IPS-15b (cell line): ENCODE measurements at regions not wholly inside any gene's neighbourhood (a gene's known extent, or its start where the extent isn't known, plus 50 kb on each side); places are given as distances from the start of the nearest gene placed in this dataset.

Source experiments
- H3K27me3 ChIP-seq: one replicate; pipeline ENCODE4 v1.6.1; 2013; ENCODE audit warnings: low read length; ENCODE audit not compliant: control insufficient read depth, insufficient read depth
- H3K36me3 ChIP-seq: one replicate; pipeline ENCODE4 v1.6.1; 2013; ENCODE audit warnings: low read length; ENCODE audit not compliant: control insufficient read depth, insufficient read depth
- H3K4me1 ChIP-seq: one replicate; pipeline ENCODE4 v1.6.1; 2013; ENCODE audit warnings: mild to moderate bottlenecking, low read length; ENCODE audit not compliant: control insufficient read depth, insufficient read depth
- H3K4me3 ChIP-seq: one replicate; pipeline ENCODE4 v1.5.1; 2013; ENCODE audit warnings: low read depth, low read length
- H3K9ac ChIP-seq: one replicate; pipeline ENCODE4 v1.6.1; 2013; ENCODE audit warnings: low read depth, mild to moderate bottlenecking, low read length
- H3K9me3 ChIP-seq: one replicate; pipeline ENCODE4 v1.6.1; 2013; ENCODE audit warnings: mild to moderate bottlenecking, low read length; ENCODE audit not compliant: control insufficient read depth, insufficient read depth

DNA sequence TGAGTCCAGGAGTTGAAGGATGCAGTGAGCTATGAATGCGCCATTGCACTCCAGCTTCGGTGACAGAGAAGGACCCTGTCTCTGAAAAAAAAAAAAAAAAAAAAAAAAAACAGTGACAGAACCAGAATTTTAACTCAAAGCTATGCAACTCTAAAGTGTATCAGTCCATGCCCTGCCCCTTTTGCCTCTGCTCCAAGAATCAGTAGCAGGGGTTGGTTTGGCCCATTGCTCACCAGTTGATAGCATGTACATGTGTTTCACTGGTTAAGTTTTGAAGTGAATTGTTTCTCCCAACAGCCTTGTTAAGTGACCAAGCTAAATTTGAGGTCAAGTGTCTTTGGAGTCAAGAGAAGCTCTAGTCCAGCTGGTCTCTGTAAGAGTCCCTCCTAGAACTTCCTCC, 245.9 kb downstream of the PLPP3 start:
- peaks cover 6% of the 10 kb centered on the region for H3K4me1 ChIP-seq
- no peak overlapping the region for H3K4me3 ChIP-seq
- H3K27me3 ChIP-seq: no peaks in the 10 kb centered on the region
- no peaks in the 10 kb centered on the region for H3K9me3 ChIP-seq
- no peak overlapping the region for H3K9ac ChIP-seq
- no peaks in the 10 kb centered on the region for H3K36me3 ChIP-seq

DNA sequence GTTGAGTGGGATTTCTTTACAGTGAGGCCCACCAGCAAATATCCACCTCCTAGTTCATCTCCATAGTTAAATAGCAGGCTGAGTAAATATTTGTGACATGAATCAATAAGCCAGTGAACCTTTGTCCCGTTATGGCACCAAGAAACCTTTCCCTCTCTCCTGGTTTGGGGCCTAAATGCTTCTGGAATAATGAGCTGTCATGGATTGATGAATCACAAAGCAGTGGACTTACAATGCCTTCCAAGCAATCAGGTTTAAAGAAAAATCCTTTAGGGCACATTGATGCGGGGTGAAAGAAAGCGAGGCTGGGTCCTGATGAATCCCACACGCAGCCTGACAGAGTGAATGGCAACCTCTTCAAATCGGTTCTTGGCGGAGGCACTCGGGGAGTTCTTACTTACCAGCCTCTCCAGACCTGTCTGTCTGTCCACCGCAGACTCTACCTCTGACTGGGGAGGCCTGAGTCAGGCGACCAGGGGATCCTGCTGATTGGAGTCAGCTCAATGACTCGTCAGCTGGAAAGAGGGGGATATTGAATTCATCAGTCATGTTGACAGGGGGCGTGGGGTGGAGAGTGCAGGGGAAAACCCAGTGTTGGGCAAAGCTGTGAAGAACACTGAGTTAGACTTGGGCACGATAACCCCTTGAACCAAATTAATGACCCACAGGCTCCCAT, 247.3 kb downstream of the PLPP3 start:
- H3K4me3 ChIP-seq: no peak overlapping the region

DNA sequence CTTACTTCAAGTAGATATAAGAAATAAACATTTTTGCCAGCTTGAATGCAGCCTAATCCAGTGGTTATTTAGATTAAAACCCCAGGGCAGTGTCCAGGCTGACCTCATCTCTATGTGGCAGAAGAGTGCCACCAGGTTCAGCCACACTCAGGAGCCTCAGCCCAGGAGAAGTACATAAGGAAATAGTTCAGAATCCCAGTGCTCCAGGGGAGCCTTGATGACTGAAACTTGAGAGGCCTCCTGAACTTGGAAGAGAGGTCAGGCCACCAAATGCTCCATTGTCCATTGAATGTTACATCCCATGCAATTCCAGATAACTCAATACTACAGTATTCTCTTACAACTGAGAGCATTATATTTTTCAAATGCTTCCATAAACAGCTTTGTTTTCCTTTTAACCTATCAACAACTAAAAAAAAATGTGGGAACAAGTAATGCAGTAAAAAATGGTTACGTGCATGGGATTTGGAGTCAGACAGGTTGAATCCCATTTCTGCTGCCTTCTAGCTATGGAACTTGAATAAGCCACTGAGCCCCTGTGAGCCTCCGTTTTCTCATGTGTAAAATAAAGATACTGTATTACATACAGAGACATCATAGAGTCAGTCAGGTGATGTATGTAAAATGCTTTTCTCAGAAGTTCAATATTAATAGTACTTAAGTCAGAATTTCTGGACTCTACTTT, 248.0 kb downstream of the PLPP3 start:
- no peak overlapping the region for H3K9ac ChIP-seq
- no peaks in the 10 kb centered on the region for H3K9me3 ChIP-seq
- no peaks in the 10 kb centered on the region for H3K36me3 ChIP-seq
- no peak overlapping the region for H3K4me3 ChIP-seq
- no peaks in the 10 kb centered on the region for H3K27me3 ChIP-seq
- peaks cover 6% of the 10 kb centered on the region for H3K4me1 ChIP-seq

More for the DNA sequence above, 247.3 kb downstream of the PLPP3 start:
- Histone ChIP-seq H3K4me1 (peaks cover 6% of the 10 kb centered on the region), H3K9ac (no peak overlapping the region), H3K36me3 (no peaks in the 10 kb centered on the region), H3K27me3 (no peaks in the 10 kb centered on the region), H3K9me3 (no peaks in the 10 kb centered on the region)

DNA sequence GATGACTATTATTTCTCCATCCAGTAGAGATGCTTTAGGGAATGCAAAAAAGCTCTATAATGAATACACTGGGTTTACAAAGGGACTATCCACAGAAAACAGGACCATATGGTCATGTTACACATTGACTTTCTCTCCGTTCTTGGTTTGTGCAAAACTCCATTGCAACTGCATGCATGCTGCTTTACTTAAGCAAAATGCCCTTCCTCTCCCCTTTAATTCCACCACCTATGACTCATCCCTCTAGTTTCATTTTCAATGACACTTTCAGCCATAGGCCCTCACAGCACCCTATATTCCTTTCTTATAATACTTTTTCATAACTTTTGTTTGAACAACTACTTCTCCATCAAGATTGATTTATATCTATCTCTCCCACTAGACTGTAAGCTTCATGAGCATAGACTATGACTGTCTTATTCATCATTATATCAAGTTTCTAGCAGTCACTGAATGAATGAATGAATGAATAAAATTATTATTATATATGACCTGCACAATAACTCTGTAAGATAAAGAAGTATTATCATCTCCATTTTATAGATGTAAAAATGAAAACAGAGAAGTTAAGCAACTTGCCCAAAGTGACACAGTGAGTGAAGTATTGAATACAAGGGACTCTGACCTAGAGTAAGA, 248.9 kb downstream of the PLPP3 start:
- Histone ChIP-seq H3K9ac (no peak overlapping the region), H3K4me1 (peaks cover 6% of the 10 kb centered on the region)

DNA sequence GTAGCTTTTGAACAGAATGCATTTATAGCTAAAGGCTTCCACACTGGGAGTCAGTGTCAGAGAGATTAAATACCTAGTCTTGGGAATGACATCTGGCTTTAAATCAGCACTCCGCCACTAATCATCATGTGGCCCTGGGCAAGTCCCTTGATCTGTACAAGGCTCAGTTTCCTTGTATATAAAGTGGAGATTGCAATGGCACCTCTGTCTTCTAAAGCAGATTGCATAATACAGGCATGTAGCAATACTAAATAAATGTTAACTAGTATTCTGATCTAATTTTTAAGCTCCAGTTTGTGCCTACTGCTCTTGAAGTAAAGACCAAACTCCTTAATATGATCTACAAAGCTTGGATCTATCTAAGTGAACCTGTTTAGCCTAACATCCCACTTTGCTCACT, 249.4 kb downstream of the PLPP3 start:
- Histone ChIP-seq H3K9ac (no peak overlapping the region), H3K9me3 (no peaks in the 10 kb centered on the region), H3K4me3 (no peak overlapping the region), H3K36me3 (no peaks in the 10 kb centered on the region), H3K27me3 (no peaks in the 10 kb centered on the region), H3K4me1 (peaks cover 6% of the 10 kb centered on the region)

More for the DNA sequence above, 248.9 kb downstream of the PLPP3 start:
- Histone ChIP-seq H3K9me3 (no peaks in the 10 kb centered on the region), H3K36me3 (no peaks in the 10 kb centered on the region), H3K4me3 (no peak overlapping the region), H3K27me3 (no peaks in the 10 kb centered on the region)

DNA sequence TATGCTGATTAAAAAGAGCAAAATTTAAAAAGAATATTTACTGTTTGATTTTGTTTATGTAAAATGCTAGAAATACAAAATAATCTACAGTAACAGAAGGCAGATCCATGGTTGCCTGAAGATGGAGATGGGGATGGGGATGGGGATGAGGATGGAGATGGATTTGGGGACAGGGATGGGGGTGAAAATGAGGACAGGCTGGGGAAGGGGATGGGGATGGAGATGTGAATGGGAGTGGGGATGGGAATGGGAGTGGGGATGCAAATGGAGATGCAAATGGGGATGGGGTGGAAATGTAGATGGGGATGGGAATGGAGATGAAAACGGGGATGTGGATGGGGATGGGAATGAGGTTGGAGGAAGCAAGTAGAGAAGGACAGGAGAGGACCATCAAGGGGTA, 252.2 kb downstream of the PLPP3 start:
- no peaks in the 10 kb centered on the region for H3K27me3 ChIP-seq

DNA sequence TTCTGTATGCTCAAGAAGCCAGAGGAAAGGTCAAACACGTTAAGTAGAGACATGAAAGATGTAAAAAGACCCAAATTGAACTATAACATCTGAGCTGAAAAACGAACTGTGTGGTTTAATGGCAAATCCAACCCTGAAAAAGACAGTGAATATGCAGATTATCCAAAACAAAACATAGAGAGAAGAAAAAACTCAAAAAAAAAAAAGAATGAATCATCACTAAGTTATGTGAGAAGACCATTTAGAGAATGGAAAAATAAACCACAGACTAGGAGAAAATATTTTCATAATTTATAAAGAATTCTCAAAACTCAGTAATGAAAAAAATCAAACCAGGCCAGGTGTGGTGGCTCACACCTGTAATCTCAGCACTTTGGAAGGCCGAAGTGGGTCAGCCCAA, 253.3 kb downstream of the PLPP3 start:
- H3K4me1 ChIP-seq: no peaks in the 10 kb centered on the region
- no peak overlapping the region for H3K9ac ChIP-seq
- no peaks in the 10 kb centered on the region for H3K9me3 ChIP-seq

More for the DNA sequence above, 252.2 kb downstream of the PLPP3 start:
- no peaks in the 10 kb centered on the region for H3K9me3 ChIP-seq
- H3K9ac ChIP-seq: no peak overlapping the region
- H3K4me1 ChIP-seq: peaks cover 5% of the 10 kb centered on the region
- no peaks in the 10 kb centered on the region for H3K36me3 ChIP-seq
- H3K4me3 ChIP-seq: no peak overlapping the region

DNA sequence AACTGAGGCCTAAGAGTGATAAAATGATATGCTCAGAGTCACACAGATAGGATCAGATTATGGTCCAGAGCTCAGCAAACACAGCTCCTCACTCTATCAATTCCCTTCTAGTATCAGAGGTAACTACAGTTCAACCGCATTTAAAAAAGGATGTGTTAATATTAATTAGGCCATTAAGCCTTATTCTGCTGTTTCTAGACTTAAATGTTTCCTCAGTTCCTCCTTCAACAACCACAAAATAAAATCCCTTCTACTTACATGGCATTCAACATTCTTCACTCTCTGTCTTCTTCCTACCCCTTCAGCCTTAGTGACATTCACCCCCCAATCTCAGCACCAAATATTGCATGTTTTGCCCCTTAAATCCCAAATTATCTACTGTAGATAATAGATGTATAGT, 254.9 kb downstream of the PLPP3 start:
- no peaks in the 10 kb centered on the region for H3K9me3 ChIP-seq
- H3K27me3 ChIP-seq: no peaks in the 10 kb centered on the region
- no peak overlapping the region for H3K4me3 ChIP-seq
- H3K4me1 ChIP-seq: no peaks in the 10 kb centered on the region
- no peak overlapping the region for H3K9ac ChIP-seq
- H3K36me3 ChIP-seq: no peaks in the 10 kb centered on the region

More for the DNA sequence above, 253.3 kb downstream of the PLPP3 start:
- H3K36me3 ChIP-seq: no peaks in the 10 kb centered on the region
- no peaks in the 10 kb centered on the region for H3K27me3 ChIP-seq
- no peak overlapping the region for H3K4me3 ChIP-seq

DNA sequence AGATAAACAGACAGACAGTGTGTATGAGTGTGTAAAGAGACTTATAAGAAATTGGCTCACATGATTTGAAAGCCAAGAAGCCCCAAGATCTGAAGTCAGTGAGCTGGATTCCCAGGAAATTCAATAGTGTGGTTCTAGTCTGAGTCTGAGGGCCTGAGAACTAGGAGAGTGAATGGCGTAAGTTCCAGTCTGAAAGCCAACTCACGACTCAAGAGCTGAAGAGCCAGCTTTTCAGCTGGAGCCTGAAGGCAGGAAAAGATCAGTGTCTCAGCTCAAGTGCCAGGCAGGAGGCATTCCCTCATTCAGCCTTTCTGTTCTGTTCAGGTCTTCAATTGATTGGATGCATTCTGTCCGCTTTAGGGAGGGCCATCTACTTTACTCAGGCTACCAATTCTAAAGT, 257.2 kb downstream of the PLPP3 start:
- Histone ChIP-seq H3K36me3 (no peaks in the 10 kb centered on the region), H3K4me3 (no peak overlapping the region), H3K9ac (no peak overlapping the region), H3K27me3 (no peaks in the 10 kb centered on the region), H3K4me1 (no peaks in the 10 kb centered on the region), H3K9me3 (no peaks in the 10 kb centered on the region)

DNA sequence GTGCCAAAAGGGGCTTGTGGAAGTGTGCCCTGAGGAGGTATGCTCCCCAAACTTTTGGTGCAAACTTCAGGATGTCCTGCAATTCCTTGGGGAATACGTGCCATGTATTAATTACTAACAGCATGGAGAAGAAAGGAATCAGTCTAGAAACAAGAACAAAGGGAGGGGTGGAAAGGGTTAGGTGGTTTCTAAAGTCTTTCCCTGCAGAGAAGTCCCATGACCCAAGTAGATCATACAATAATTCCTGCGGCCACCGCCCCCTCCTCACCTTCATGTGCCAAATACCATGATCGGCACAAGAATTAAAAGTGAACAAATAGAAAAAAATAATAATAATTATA, 258.2 kb downstream of the PLPP3 start:
- no peaks in the 10 kb centered on the region for H3K27me3 ChIP-seq
- H3K9me3 ChIP-seq: no peaks in the 10 kb centered on the region
- H3K9ac ChIP-seq: no peak overlapping the region
- H3K4me1 ChIP-seq: no peaks in the 10 kb centered on the region
- no peak overlapping the region for H3K4me3 ChIP-seq
- no peaks in the 10 kb centered on the region for H3K36me3 ChIP-seq

DNA sequence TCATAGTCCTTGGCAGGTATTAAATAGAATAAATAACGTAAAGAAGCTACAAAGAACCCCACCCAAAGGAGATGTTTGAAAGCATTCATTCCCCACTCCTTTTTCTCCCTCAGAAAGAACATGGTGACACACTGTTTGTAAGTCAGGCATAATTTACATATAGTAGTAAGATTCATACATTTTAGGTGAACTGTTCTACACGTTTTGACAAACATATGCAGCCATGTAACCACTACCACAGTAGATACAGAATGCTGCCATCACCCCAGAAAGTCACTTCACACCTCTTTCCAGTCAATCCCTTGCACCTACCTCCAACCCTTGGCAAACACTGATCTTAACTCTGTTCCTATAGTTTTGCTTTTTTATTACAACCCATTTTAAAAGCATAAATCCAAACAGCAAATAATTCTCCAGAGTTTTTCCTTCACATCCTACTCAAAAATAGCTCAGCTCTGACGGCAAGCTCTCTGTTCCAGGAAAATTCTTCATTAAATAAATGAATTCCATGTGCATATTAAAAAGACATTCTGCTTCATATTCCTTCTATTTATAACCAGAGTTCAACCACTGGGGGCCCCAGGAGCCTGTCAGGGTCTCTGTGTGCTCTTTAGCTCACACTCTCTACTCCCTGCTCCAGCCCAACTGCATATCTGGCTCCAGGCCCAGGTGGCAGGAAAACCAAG, 258.8 kb downstream of the PLPP3 start:
- Histone ChIP-seq H3K4me1 (no peaks in the 10 kb centered on the region), H3K27me3 (no peaks in the 10 kb centered on the region), H3K9me3 (no peaks in the 10 kb centered on the region)

More for the DNA sequence above, 258.8 kb downstream of the PLPP3 start:
- Histone ChIP-seq H3K36me3 (no peaks in the 10 kb centered on the region), H3K4me3 (no peak overlapping the region), H3K9ac (no peak overlapping the region)
